ENCODE measurements at regions not wholly inside any gene's neighbourhood (a gene's known extent, or its start where the extent isn't known, plus 50 kb on each side); places are given as distances from the start of the nearest gene placed in this dataset.

GRCh38 chr12:97260786-97261185, 201.8 kb upstream of the RMST start:
- H3K27me3 Mint-ChIP-seq = peaks cover 8% of the 10 kb centered on the region
- Histone ChIP-seq H4K20me1 (ENCODE audit: control insufficient read depth, insufficient read depth, low read length, poor library complexity, severe bottlenecking) (no peaks in the 10 kb centered on the region), H3K27me3 (replicated peaks in 1 of 4; ENCODE audit: control extremely low read depth in 1 of 4, control insufficient read depth in 3 of 4, insufficient read depth in 4 of 4, low read length in 3 of 4) (no peaks in the 10 kb centered on the region), H3K9ac (ENCODE audit: low read length) (no peak overlapping the region), H3K4me2 (replicated peaks; ENCODE audit: low read depth, low read length, poor library complexity, severe bottlenecking) (no peak overlapping the region), H3K9me3 (ENCODE audit: control extremely low read depth in 1 of 3, control insufficient read depth in 2 of 3, insufficient read depth in 1 of 3, low read length in 2 of 3) (no peaks in the 10 kb centered on the region), H3K36me3 (replicated peaks in 1 of 2; ENCODE audit: control extremely low read depth in 1 of 2, control insufficient read depth in 1 of 2, extremely low read depth in 1 of 2, insufficient read depth in 2 of 2, low read length in 1 of 2) (no peaks in the 10 kb centered on the region), H3K79me2 (ENCODE audit: control insufficient read depth, insufficient read depth, low read length) (no peaks in the 10 kb centered on the region), H2AFZ (ENCODE audit: insufficient read depth, low read depth, low read length, poor library complexity, severe bottlenecking) (no peak overlapping the region), H3K4me1 (ENCODE audit: control insufficient read depth in 2 of 2, insufficient read depth in 2 of 2, low read length in 2 of 2) (no peaks in the 10 kb centered on the region), H3K4me3 (ENCODE audit: control extremely low read depth in 1 of 5, extremely low read depth in 1 of 5, insufficient read depth in 1 of 5, low read depth in 2 of 5, low read length in 4 of 5) (no peak overlapping the region), H3K27ac (ENCODE audit: low read length in 2 of 2) (no peak overlapping the region)
- H3K27ac Mint-ChIP-seq = no peak overlapping the region
- WGBS (ENCODE audit: insufficient coverage) = 97% methylated on average over 7 of the region's 9 CpGs
- no peak overlapping the region for H3K4me3 Mint-ChIP-seq
- H3K9me3 Mint-ChIP-seq (ENCODE audit: insufficient read depth) = no peaks in the 10 kb centered on the region
- intact Hi-C loops (cut with micrococcal nuclease) = no loop called here
- TF ChIP-seq EZH2 (IDR thresholded peaks at IDR 0.05; ENCODE audit: borderline replicate concordance, insufficient read depth, low read depth, low read length, poor library complexity, severe bottlenecking) (no peak), CTCF (IDR thresholded peaks at IDR 0.05) (no peak)
- no peak for DNase-seq
- ChIA-PET CTCF (no interaction called here), POLR2A (no interaction called here)
- ATAC-seq (ENCODE audit: low read depth) = no peak
- H3K4me1 Mint-ChIP-seq = no peaks in the 10 kb centered on the region

- no peak for ATAC-seq (ENCODE audit: low read depth)
- no peak overlapping the region for H3K27ac ChIP-seq (ENCODE audit: low read length in 2 of 2)
- no peak overlapping the region for H2AFZ ChIP-seq (ENCODE audit: insufficient read depth, low read depth, low read length, poor library complexity, severe bottlenecking)
- no peaks in the 10 kb centered on the region for H3K4me1 ChIP-seq (ENCODE audit: control insufficient read depth in 2 of 2, insufficient read depth in 2 of 2, low read length in 2 of 2)
- Mint-ChIP-seq H3K4me3 (no peak overlapping the region), H3K27me3 (peaks cover 24% of the 10 kb centered on the region), H3K9me3 (ENCODE audit: insufficient read depth) (peaks cover 2% of the 10 kb centered on the region), H3K27ac (no peak overlapping the region), H3K4me1 (no peaks in the 10 kb centered on the region)
- H4K20me1 ChIP-seq (ENCODE audit: control insufficient read depth, insufficient read depth, low read length, poor library complexity, severe bottlenecking) = no peaks in the 10 kb centered on the region
- no peak for DNase-seq
- intact Hi-C loops (cut with micrococcal nuclease) = no loop called here
- no peak for TF ChIP-seq CTCF (IDR thresholded peaks at IDR 0.05)
- TF ChIP-seq EZH2 (IDR thresholded peaks at IDR 0.05; ENCODE audit: borderline replicate concordance, insufficient read depth, low read depth, low read length, poor library complexity, severe bottlenecking) = no peak
- no peaks in the 10 kb centered on the region for H3K36me3 ChIP-seq (replicated peaks in 1 of 2; ENCODE audit: control extremely low read depth in 1 of 2, control insufficient read depth in 1 of 2, extremely low read depth in 1 of 2, insufficient read depth in 2 of 2, low read length in 1 of 2)
- H3K27me3 ChIP-seq (replicated peaks in 1 of 4; ENCODE audit: control extremely low read depth in 1 of 4, control insufficient read depth in 3 of 4, insufficient read depth in 4 of 4, low read length in 3 of 4) = peaks cover 0 to 5% (median under 1%) of the 10 kb centered on the region in 4 experiments
- H3K9ac ChIP-seq (ENCODE audit: low read length) = no peak overlapping the region
- CTCF ChIA-PET = no interaction called here
- H3K79me2 ChIP-seq (ENCODE audit: control insufficient read depth, insufficient read depth, low read length) = no peaks in the 10 kb centered on the region
- no peak overlapping the region for H3K4me2 ChIP-seq (replicated peaks; ENCODE audit: low read depth, low read length, poor library complexity, severe bottlenecking)
- peaks cover 0 to 3% (median 0%) of the 10 kb centered on the region in 3 donors for H3K9me3 ChIP-seq (ENCODE audit: control extremely low read depth in 1 of 3, control insufficient read depth in 2 of 3, insufficient read depth in 1 of 3, low read length in 2 of 3)
- H3K4me3 ChIP-seq (ENCODE audit: control extremely low read depth in 1 of 5, extremely low read depth in 1 of 5, insufficient read depth in 1 of 5, low read depth in 2 of 5, low read length in 4 of 5) = no peak overlapping the region
- POLR2A ChIA-PET = no interaction called here
Observed at GRCh38 chr12:97267166-97267565, 195.4 kb upstream of the RMST start.

All from B cell (primary cell).